SK-N-MC (cell line): ENCODE measurements at regions not wholly inside any gene's neighbourhood (a gene's known extent, or its start where the extent isn't known, plus 50 kb on each side); places are given as distances from the start of the nearest gene placed in this dataset.

Source experiments
- EZH2 ChIP-seq: fragments of 200-600 bp; sonication (generic); IDR thresholded peaks from one replicate; pipeline ENCODE4 v1.6.1; 2017; ENCODE audit warnings: antibody characterized with exemption
- FOXP2 ChIP-seq: optimal IDR thresholded peaks from 2 replicates; pipeline ENCODE3; 2011; ENCODE audit warnings: mild to moderate bottlenecking, moderate library complexity; ENCODE audit not compliant: insufficient read depth; ENCODE audit errors: extremely low read length, control extremely low read depth
- POLR2AphosphoS5 ChIP-seq: IDR thresholded peaks from 2 replicates; pipeline ENCODE4 v1.6.1; 2012; ENCODE audit warnings: mild to moderate bottlenecking, low read depth, low read length, borderline replicate concordance

DNA sequence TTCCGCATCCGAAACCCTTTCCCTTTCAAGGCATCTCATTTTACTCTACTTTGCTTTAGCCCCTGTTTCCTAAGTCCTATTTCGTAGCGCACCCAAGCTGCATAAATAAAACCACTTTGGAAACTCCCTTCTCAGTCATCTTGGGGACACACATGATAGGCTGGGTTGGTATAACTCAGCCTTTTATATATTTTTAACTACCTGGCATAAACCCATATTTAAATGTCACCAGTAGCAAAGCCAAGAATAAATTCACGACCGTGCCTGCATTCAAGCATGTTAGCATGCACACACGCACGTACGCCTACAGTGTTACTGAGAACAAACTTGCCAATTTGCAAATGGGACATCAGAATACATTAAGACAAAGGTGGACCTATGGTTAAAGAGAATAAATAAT lies 564.7 kb upstream of the PIK3C3 start:
- TF ChIP-seq POLR2AphosphoS5 (no peak), EZH2 (no peak), FOXP2 (no peak)
